OCI-LY3 (cell line): ENCODE measurements at regions not wholly inside any gene's neighbourhood (a gene's known extent, or its start where the extent isn't known, plus 50 kb on each side); places are given as distances from the start of the nearest gene placed in this dataset.

Experiments
- CTCF ChIP-seq: fragments of 200-600, 300-600 bp; sonication (generic); IDR thresholded peaks from 2 replicates; pipeline ENCODE4 v1.5.1; 2014; ENCODE audit warnings: antibody characterized with exemption, low read length, low read depth
- EZH2phosphoT487 ChIP-seq: fragments of 200-600 bp; shearing (Covaris generic); IDR thresholded peaks from 2 replicates; pipeline ENCODE4 v1.6.1; 2018; ENCODE audit warnings: antibody characterized with exemption, mixed run types, low read depth

- TF ChIP-seq CTCF (no peak), EZH2phosphoT487 (no peak)
Observed at GRCh38 chr9:109579191-109579948, 81.3 kb upstream of the PTPN3 start.
